G401 (cell line): ENCODE measurements at regions not wholly inside any gene's neighbourhood (a gene's known extent, or its start where the extent isn't known, plus 50 kb on each side); places are given as distances from the start of the nearest gene placed in this dataset.
"Not testable (repeated sequence)": the region's sequence is repeated elsewhere in the genome, so short reads cannot be mapped to it uniquely, and the experiment has no call there.

Experiments
- DNase-seq: peaks from one replicate; pipeline ENCODE4 v3.0.0-alpha.2; 2015; ENCODE audit warnings: low spot score
- in situ Hi-C: cut with HindIII; loops from 2 replicates; pipeline ENCODE4 v1.10.0; 2016; ENCODE audit warnings: low sequenced_read_pairs, mixed read lengths

- DNase-seq, result no peak
- in situ Hi-C loops, result no loop called here
These were observed 233.5 kb downstream of the IL20RB start for GRCh38 chr3:137191133-137191923.

GRCh38 chr3:137191951-137192350 is 234.2 kb downstream of the IL20RB start:
- no peak for DNase-seq
- in situ Hi-C loops, result no loop called here

GRCh38 chr3:137194301-137194700 is 236.5 kb downstream of the IL20RB start:
- in situ Hi-C loops, result no loop called here
- no peak for DNase-seq

- in situ Hi-C loops, DNase-seq: not testable (repeated sequence)
These were observed 240.6 kb downstream of the IL20RB start for GRCh38 chr3:137198374-137198773.

GRCh38 chr3:137199678-137200077 is 241.9 kb downstream of the IL20RB start:
- DNase-seq, result no peak
- in situ Hi-C loops, result no loop called here

GRCh38 chr3:137201066-137201465 is 243.3 kb downstream of the IL20RB start:
- in situ Hi-C loops, result no loop called here

GRCh38 chr3:137202941-137203340 is 245.2 kb downstream of the IL20RB start:
- DNase-seq, result no peak
- in situ Hi-C loops, result no loop called here

More at GRCh38 chr3:137201066-137201465, 243.3 kb downstream of the IL20RB start:
- DNase-seq, result no peak

GRCh38 chr3:137204409-137204808 is 246.6 kb downstream of the IL20RB start:
- DNase-seq, result no peak
- in situ Hi-C loops, result no loop called here

- no peak for DNase-seq
- in situ Hi-C loops, result no loop called here
These were observed 247.7 kb downstream of the IL20RB start for GRCh38 chr3:137205394-137206045.

GRCh38 chr3:137207616-137208015 is 249.8 kb downstream of the IL20RB start:
- no peak for DNase-seq
- in situ Hi-C loops, result no loop called here

GRCh38 chr3:137217733-137218132 is 259.9 kb downstream of the IL20RB start:
- in situ Hi-C loops, result no loop called here
- DNase-seq, result no peak

GRCh38 chr3:137219801-137220445 is 262.1 kb downstream of the IL20RB start:
- in situ Hi-C loops, result no loop called here
- DNase-seq, result no peak

GRCh38 chr3:137222736-137223225 is 265.0 kb downstream of the IL20RB start:
- no peak for DNase-seq
- in situ Hi-C loops, result no loop called here

GRCh38 chr3:137224464-137224863 is 266.7 kb downstream of the IL20RB start:
- in situ Hi-C loops, result no loop called here
- no peak for DNase-seq

GRCh38 chr3:137242836-137243400 is 285.1 kb downstream of the IL20RB start:
- in situ Hi-C loops, result no loop called here
- DNase-seq, result no peak

GRCh38 chr3:137246491-137246890 is 288.7 kb downstream of the IL20RB start:
- in situ Hi-C loops, result no loop called here
- DNase-seq, result no peak

- in situ Hi-C loops, result no loop called here
These were observed 291.6 kb downstream of the IL20RB start for GRCh38 chr3:137249311-137249940.

GRCh38 chr3:137259089-137259488 is 301.3 kb downstream of the IL20RB start:
- in situ Hi-C loops, result no loop called here
- DNase-seq, result no peak

More at GRCh38 chr3:137249311-137249940, 291.6 kb downstream of the IL20RB start:
- DNase-seq, result no peak

GRCh38 chr3:137259701-137260100 is 301.9 kb downstream of the IL20RB start:
- in situ Hi-C loops, result no loop called here
- no peak for DNase-seq
